ENCODE measurements at regions not wholly inside any gene's neighbourhood (a gene's known extent, or its start where the extent isn't known, plus 50 kb on each side); places are given as distances from the start of the nearest gene placed in this dataset.
"Not testable (repeated sequence)": the region's sequence is repeated elsewhere in the genome, so short reads cannot be mapped to it uniquely, and the experiment has no call there.

DNA sequence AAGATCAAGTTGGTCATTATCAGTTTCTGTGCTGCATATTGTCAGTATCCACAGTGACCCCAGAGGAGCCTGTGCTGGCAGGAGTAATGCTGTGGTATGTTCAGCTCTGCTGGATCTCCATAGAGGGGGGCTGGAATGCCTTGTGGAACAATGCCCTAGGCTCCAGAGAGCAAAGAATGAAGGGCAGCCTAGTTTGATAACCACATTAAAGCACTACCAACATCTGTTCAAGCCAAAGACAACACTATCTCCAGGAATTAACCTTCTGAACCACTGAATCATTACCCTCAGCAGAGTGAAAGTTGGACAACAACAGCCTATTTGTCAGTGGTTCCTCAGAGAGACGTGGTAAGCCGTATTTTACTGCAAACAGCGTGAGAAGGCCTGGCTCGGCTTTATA lies 192.3 kb upstream of the CXorf66 start:
- no peak for DNase-seq

DNA sequence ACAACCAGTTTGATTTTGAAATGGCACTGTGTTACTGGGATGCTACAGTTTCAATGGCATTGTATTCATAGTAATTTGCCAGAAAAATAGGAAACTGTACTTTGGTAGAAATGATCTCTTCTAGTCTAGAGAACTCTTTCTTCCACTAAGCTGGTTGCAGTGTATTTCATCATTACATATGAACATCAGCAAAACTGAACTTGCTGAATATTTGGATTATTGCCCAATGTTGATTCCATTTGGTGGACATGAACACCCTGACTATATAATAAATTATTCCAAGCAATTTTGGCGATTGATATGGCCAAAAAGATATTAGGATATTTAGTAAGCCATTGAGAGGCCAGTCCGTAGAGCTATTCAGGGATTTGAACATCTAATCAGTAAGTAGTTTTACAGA lies 191.8 kb upstream of the CXorf66 start:
- DNase-seq = no peak

DNA sequence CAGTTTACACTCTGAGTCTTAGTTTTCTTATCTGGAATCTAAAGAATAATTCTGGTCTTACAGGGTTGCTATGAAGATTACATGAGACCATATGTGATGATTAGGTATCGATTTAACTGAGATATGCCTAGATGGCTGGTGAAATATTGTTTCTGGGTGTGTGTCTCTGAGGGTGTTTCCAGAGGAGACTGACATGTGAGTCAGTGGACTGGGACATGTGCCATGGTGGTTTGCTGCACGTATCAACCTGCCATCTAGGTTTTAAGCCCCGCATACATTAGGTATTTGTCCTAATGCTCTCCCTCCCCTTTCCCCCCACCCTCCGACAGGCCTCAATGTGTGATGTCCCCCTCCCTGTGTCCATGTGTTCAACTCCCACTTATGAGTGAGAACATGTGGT lies 186.0 kb upstream of the CXorf66 start:
- DNase-seq = no peak

DNA sequence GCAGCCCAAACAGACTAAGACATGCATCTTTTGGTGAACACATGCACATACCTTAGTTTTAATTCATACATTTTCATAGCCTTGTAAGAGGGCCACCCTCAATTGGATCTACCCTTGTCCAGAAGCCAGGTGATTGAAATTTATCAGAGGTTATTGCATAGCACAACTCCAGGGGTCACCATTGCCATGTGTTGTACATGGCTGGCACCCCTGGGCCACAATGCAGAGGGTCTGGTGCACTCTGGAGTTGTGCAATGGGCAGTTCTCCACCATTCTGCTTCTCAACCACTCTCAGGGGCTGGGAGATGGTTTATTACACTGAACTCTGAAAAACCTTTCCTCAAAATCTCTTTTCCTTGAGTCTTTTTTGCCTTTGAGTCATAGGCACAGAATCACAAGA lies 184.4 kb upstream of the CXorf66 start:
- DNase-seq = no peak

DNA sequence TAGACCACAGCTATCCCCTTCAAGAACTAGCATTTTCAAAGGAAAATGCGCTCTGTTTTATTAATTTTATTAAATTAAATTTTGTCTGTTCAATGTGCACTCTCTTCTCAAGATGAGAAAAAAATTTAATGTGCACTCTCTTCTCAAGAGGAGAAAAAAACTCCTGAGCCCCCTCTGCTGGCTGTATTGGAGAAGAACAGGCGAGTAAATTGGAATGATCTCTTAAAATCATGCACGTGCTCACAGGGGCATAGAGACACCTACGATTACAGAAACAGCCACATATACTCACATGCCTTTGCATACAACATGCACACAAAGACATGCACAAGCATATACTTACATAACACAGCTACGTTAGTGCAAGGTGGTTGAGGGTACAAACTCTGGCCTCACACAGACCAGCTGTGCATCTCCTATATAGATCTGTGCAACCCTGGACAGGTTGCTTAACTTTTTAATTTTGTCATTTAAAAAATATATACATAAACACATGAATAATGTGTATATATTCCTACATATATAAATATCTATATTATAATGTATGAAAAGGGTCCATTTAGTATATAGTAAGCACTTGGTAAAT lies 176.2 kb upstream of the CXorf66 start:
- no peak for DNase-seq

DNA sequence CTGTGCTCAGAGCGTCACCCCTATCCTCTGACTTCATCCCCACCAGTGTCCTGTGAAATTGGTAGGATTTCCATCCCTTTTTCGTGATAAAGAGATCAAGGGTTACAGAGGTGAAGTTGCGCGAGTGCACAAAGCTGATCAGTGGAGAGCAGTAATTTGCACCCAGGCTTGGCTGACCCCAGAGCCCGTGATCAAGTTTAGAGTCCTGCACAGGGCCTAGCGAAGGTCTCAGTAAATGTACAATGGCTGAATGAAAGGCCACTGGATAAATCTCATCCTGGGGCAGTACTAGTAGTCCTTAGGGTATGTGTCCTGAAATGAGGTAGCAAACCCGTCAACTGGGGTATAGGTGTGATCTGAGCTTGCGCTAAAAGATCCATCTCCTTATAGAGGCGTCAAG lies 173.2 kb upstream of the CXorf66 start:
- DNase-seq = not testable (repeated sequence)

DNA sequence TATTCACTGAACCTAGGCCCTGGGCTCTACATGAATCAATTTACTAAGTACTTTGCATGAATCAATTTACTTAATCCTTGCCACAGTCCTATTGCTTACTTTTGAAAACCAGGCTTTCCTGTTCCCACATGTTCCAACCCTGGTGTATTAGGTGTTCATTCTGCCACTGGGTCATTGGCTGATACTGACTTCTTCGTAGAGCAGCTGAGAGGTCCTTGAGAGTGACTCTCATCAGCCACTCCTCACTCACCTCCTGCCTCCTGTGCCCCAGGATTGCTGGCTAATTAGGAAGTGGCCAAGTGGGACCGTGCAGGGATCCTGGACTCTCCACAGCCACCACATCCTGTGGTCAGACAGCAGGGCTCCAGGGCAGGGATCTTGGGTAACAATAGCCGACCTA lies 172.7 kb upstream of the CXorf66 start:
- DNase-seq = not testable (repeated sequence)

DNA sequence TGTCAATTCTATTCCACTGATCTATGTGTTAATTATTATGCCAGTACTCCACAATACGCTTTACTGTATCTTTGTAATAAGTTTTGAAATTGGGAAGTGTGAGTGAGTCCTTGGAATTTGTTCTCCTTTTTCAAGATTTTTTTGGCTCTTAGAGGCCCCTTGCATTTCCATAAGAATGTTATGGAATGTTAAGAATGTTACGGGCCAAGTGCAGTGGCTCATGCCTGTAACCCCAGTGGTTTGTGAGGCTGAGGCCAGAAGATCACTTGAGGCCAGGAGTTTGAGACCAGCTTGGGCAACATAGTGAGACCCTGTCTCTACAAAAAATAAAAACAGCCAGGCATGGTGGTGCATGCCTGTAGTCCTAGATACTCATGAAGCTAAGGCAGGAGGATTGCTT lies 167.6 kb upstream of the CXorf66 start:
- no peak for DNase-seq

DNA sequence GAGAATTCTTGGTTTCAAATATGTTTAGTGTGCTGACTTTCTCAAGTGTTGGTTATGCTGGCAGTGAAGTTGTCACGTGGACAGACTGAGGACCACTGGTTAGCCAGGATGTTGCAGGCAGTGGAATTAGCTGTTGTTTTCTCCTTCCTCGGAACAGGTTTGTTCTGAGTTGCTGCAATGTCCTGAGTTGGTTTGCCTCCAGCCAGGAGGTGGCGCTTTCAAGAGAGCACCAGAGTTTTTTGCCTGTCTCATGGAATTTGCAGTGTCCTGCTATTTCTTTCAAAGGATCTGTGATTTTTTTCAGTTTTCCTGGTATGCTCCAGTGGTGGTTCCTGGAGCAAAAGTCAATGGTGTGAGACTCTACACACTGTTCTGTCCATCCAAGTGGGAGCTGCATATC lies 158.1 kb upstream of the CXorf66 start:
- DNase-seq = no peak

DNA sequence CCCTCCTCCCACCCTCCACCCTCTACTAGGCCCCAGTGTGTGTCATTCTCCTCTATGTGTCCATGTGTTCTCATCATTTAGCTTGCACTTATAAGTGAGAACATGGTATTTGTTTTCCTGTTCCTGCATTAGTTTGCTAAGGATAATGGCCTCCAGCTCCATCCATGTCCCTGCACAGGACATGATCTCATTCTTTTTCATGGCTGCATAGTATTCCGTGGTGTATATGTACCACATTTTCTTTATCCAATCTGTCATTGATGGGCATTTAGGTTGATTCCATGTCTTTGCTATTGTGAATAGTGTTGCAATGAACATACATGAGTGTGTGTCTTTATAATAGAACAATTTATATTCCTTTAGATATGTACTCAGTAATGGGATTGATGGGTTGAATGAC lies 148.7 kb upstream of the CXorf66 start:
- DNase-seq = not testable (repeated sequence)

DNA sequence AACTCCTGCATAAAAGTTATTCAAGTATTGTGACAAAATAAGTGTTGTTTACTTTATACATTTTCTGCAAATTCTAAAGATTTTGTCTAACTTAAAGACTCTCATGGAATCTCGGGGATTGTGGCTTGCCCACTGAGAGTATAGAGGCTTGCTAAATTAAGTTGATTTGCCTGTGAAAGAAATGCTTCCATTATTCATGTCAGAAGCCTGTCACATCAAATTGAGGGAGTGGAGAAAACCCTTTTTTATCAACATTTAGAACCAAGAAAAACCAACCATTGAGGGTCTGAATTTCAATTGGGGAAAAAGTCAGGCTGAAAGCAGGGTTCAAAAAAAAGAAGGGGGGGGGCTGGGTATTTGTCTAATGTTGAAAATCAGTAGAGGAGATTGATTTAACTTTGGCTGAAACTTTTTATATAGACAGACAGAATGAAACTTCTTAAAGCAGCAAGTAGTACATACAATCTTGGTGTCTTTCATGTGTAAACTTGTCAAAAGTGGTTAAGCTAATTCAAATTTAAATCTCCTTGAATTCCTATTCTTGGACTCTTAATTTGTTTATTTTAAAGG lies 144.8 kb upstream of the CXorf66 start:
- no peak for DNase-seq

DNA sequence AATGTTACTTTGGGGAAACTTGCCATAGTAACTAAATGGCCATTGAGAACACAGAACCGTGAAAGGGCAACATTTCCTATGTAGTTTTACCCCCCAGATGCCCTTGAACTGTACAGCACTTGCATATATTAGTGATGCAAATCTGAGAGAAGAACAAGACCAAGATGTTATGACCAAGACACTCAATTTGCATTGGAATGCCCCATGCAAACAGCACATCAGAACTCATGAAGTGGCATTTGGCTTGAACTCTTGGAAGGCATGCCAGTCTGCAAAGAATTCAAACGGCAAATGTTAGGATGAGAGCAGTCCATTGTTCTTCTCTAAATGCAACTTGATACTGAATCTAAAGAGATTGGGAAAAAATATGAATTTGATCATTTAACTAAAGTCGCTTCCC lies 139.4 kb upstream of the CXorf66 start:
- DNase-seq = no peak

DNA sequence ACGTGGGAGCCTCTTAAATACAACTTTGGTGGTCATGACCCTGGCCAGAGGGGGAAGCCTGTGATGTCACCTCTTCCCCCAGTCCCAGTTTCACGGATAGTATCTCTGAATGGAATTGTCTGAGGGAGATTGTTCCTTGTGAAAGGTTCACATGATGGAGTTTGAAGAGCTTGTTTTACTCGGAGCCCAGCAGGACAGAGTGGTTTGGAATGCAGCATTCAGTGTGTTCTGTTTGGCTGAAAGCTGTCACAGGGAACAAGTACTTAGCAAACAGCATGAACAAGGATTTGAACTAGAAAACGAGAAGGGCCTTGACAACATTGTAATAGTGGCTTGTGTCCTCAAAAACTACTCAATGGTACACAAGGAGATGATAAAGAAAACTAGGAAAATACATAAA lies 133.9 kb upstream of the CXorf66 start:
- DNase-seq = no peak

DNA sequence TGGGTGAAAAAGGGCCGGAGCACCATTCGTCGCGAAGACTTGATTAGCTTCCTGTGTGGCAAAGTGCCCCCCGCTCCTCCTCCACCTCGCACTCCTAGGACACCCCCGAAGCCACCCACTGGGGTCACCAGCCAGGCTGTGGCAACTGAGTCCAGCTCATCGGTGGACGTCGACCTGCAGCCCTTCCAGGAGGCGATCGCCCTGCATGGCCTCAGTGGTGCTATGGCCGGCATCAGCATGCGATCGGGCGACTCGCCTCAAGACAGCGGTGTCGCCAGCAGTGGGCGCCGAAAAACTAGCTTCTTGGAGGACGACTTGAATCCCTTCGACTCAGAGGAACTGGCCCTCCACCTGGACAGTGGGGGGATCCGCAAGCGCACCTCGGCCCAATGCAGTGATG lies 126.8 kb upstream of the CXorf66 start:
- no peak for DNase-seq

DNA sequence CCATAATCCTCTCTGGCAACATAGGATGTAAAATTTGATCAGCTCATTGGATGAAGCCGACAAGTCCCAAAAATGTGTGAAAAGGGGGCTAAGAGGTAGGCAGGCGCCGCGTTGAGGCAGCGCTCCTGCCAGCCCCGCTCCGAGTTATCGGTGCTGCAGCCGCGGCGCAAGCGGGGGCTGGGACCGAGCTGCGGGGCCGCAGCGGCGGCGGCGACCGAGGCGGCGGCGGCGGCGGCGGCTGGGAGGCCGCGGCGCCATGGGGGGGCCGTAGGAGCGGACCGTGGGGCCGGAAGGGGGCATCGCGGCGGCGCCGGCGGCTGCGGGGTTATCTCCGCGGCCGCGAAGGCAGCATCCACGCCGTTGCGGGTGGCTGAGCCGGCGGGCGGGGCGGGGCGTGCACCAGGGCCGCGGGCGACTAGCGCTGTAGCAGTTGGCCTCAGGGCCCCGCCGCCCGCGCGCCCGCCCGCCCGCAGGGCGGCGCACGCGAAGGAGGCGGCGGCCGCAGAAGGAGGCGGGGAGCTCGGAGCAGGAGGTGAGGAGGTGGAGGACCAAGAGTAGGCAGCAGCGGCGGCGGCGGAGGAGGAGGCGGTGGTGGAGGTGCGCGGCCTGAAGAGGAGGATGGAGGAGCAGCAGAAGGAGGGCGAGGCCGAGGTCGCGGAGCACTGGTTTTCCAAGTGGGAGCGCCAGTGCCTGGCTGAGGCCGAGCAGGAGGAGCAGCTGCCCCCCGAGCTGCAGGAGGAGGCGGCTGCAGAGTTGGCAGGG lies 126.0 kb upstream of the CXorf66 start:
- no peak for DNase-seq

DNA sequence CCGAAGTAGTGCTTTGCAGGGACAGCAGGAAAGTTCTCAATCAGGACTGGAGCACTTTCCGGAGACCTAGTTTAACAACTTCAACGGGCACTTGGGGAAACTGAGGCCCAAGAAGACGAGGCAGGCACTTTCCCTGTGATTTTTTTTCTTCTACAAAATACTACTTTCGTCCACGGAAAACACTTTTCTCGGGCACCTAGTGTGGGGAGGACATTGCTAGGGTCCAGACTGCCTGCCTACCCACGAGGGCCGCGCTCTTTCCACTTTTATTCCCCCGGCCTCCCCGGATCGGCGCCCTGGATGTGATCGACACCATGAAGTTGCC lies 125.4 kb upstream of the CXorf66 start:
- no peak for DNase-seq

DNA sequence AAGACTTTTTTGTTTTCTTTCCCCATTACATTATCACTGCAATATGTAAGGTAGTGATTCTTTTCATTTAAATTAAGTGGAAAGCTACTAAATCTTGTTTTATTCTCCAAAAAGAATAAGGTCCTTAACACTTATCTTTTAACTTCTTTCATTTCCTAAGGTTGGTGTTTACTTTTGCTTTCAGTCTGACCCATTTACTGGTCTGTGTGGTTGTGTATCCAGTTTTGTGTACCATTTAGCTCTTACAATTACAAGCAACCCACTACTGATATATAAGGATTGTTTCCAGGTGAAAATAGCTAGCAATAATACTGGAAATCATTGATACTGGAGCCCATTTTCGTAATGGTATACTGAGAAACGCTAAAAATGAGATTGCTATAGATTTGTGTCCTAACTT lies 123.1 kb upstream of the CXorf66 start:
- DNase-seq = no peak

DNA sequence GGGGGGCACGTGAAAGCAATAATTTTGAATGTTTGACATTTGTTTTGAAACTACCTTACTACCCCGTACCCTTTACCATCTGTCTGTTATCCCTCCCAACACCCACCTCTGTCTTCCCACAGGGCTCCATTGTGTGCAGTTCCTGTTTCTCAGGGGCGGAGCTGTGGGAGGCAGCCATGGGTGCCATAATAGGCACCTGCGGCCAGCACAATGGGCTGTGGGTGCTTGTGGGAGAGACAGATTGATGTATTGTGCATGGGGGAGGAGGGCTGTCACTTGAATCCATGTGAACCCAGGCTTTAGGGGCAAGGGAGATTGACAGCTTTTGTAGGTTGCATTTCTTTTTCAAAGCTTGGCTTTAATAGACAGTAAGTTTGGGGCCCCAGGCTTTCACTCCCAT lies 122.6 kb upstream of the CXorf66 start:
- no peak for DNase-seq

DNA sequence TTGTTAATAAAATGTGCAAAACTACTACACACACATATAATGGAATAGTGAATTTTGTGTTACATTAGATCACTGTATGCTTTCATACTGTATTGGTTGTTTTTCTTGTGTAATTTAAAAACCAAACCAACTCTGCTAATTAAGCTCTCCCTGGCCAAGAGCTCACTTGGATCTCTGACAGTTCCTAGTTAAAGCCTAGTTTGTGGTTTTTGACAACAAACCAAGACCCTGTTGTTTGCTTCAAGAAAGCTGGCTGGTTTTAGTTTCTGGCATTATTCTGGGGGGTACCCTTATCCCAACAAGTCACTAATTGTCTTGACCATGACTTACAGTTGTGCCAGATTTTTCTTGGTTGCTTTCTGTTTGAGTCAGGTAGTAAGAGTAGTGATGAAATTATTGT lies 121.4 kb upstream of the CXorf66 start:
- no peak for DNase-seq

DNA sequence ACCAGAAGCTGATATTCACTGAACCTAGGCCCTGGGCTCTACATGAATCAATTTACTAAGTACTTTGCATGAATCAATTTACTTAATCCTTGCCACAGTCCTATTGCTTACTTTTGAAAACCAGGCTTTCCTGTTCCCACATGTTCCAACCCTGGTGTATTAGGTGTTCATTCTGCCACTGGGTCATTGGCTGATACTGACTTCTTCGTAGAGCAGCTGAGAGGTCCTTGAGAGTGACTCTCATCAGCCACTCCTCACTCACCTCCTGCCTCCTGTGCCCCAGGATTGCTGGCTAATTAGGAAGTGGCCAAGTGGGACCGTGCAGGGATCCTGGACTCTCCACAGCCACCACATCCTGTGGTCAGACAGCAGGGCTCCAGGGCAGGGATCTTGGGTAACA lies 109.5 kb upstream of the CXorf66 start:
- not testable (repeated sequence) for DNase-seq

DNA sequence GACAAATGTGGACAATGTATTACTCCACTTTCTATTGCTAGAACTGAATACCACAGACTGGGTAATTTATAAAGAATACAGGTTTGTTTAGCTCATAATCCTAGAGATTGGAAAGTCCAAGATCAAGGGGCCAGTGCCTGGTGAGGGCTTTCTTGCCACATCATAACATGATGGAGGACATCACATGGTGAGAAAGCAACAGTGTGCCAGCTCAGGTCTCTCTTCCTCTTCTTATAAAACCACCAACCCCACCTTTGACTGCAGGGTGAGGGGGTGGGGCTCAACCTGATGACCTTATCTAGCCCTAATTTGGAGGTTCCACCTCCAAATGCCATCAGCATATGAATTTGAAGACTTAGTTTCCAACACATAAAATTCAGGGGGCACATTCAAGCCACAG lies 105.7 kb upstream of the CXorf66 start:
- no peak for DNase-seq

DNA sequence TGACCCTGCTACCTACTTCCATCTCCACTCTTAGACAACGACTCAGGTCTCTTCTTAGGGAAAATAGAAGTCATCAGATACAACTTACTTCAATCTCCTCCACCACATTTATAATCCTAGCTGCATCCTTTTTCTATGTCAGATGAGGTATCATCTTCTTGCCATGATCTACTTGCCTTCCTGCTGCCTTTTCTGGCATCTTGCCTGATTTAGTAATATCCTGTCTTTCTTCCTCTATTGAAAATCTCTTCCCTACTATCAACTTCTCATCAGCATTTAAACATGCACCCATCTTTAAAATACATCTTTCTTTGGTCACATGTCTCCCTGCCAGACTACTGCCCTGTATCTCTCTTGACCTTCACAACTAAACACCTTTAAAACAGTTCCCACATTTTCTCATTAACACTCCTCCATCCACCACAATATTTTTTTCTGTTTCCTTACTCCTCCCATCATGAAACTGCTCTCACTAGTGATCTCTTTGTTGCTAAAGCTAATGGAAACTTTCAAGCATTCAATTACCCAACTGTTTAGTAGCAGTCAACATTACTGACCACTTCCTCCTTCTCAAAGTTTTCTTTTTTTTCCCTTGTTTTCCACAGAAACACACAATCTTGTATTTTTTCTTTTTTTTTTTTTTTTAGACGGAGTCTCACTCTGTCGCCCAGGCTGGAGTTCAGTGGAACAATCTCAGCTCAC lies 100.8 kb upstream of the CXorf66 start:
- DNase-seq = peak; percentile 6

DNA sequence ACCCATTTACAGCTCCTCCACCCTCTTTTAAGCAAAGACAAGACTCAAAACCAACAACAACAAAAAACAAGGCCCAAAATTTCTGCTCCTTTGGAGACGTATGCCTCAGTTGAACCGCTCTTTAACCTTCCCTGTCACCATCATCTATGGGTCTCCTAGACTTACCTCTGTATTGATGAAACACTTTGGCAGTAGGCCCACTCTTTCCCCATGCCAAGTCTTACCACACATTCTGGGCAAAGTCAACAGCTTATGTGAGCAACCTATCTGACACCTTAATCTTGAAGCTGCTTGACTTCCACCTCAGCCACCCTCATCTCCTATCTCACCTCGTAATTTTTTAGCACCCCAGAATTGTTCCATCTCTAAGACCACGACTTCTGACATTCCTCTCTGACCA lies 99.7 kb upstream of the CXorf66 start:
- DNase-seq = no peak

DNA sequence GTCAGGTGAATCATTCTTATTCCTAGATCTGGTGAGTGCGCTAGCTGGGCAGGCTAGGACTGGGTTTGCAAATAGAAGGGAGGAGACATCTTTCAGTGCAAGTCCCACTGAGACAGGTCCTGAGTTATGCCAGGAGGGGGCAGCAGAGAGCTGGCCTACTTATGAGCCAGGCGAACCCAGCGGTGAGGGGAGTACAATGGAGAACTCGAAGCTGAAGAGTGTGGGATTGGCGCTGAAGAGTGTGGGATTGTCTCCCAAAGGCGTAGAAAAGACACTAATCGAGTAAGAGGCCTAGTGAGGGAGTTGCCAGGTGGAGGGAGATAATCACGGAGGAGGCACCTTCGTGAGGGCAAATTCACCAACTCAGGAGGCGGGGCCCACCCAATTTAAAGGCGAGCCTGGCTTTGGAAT lies 91.7 kb upstream of the CXorf66 start:
- peak; percentile 1 for DNase-seq
